Adrenal gland (tissue), 9 donors: ENCODE measurements at regions not wholly inside any gene's neighbourhood (a gene's known extent, or its start where the extent isn't known, plus 50 kb on each side); places are given as distances from the start of the nearest gene placed in this dataset.
A peak's percentile ranks its signal among the peaks of the same experiment; 100 is the strongest.

Experiments used
- DNase-seq, 7 donors: peaks; one replicate each; pipeline ENCODE4 v3.0.0-alpha.2; 2019 to 2020
- H3K27ac ChIP-seq, 5 donors: fragments of 200-600 bp; sonication (generic) in 4 of 5; 1 replicate in 3 of 5; 2 replicates in 2 of 5; pipeline versions ENCODE4 v1.5.1 to v1.8.0; 2016 to 2020; ENCODE audit warnings: mild to moderate bottlenecking in 1 of 5
- H3K27me3 ChIP-seq: fragments of 200-600 bp; 2 replicates; pipeline ENCODE4 v1.8.0; 2021
- H3K36me3 ChIP-seq, 2 donors: fragments of 200-600 bp; replicated peaks in 1 of 2; 1 replicate in 1 of 2; 2 replicates in 1 of 2; pipeline versions ENCODE4 v1.5.1 to v1.8.0; 2018 to 2022
- H3K4me1 ChIP-seq, 2 donors: fragments of 200-600 bp; replicated peaks in 1 of 2; 1 replicate in 1 of 2; 2 replicates in 1 of 2; pipeline versions ENCODE4 v1.5.1 to v1.8.0; 2018 to 2021
- H3K4me3 ChIP-seq, 4 donors: fragments of 200-600 bp; sonication (generic) in 3 of 4; one replicate each; pipeline ENCODE4 v1.5.1; 2016 to 2018
- H3K9me3 ChIP-seq, 3 donors: fragments of 200-600 bp; sonication (generic) in 1 of 3; replicated peaks in 1 of 3; 1 replicate in 2 of 3; 2 replicates in 1 of 3; pipeline versions ENCODE4 v1.5.1 to v1.8.0; 2016 to 2021
- CTCF ChIP-seq, 6 experiments: fragments of 450-650 bp in 4 of 6; fragments of 200-600 bp in 2 of 6; sonication (generic) in 1 of 6; IDR thresholded peaks; 1 replicate in 5 of 6; 2 replicates in 1 of 6; pipeline versions ENCODE4 v1.5.1 to v1.8.0; 2016 to 2021; ENCODE audit warnings: antibody characterized with exemption in 6 of 6, mild to moderate bottlenecking in 2 of 6, moderate library complexity in 1 of 6
- POLR2A ChIP-seq, 2 donors: fragments of 450-650 bp; IDR thresholded peaks; one replicate each; pipeline ENCODE4 v1.6.1; 2017; ENCODE audit warnings: antibody characterized with exemption in 2 of 2, mild to moderate bottlenecking in 2 of 2, moderate library complexity in 1 of 2
- WGBS, 4 donors: extraction: QIAGEN DNeasy Blood & Tissue Kit in 2 of 4; methylation state at CpG; one replicate each; pipeline versions ENCODE4 v1.1.5 to v1.1.7; 2013 to 2017; 5-methylcytosine and 5-hydroxymethylcytosine counted together
- intact Hi-C, 2 donors: fragments of 100-400 bp; cut with DNase I; formaldehyde crosslinking; loops; one replicate each; pipeline versions ENCODE4 v1.14.1 to v1.15.0; 2022 to 2023
- donor health status: healthy with polysubstance abuse.
- donor health status: Bipolar disorder and iron deficiency.
- donor health status: DM: yes; HTN: yes; CAD: no.
- donor health status: DM: no; HTN: no; CAD: no.
- donor health status: DM: no; HTN: no; CAD: no.

DNA sequence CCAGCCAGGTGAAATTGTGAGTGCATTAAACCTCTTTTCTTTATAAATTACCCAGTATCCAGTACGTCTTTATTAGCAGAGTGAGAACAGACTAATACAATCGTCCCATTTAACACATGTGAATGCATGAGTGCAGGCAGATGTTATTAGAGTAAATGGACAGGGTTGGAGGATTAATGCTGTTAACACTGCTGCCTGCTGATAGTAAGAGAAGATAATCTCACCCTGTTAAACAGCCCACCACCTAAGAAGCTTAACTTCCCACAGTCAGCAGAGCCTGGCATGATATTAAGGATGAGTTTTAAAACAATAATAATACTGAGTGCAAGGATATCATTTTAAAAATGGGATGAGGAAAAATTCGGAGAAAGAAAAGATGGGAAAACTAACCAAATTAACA lies 181.4 kb upstream of the LHX8 start:
- intact Hi-C loops, result no loop called here
- no peak for DNase-seq
- H3K4me1 ChIP-seq, result no peaks in the 10 kb centered on the region
- H3K27me3 ChIP-seq, result no peaks in the 10 kb centered on the region
- H3K36me3 ChIP-seq, result no peaks in the 10 kb centered on the region
- H3K27ac ChIP-seq, result no peak overlapping the region
- 40 to 65% (median 53%) methylated on average over 3 of the region's 3 CpGs for WGBS, 4 donors
- TF ChIP-seq POLR2A (IDR thresholded peaks at IDR 0.05) (no peak), CTCF (IDR thresholded peaks at IDR 0.05) (no peak)
- H3K9me3 ChIP-seq, result no peaks in the 10 kb centered on the region
- H3K4me3 ChIP-seq, result no peak overlapping the region

GRCh38 chr1:74953622-74954021 lies 180.6 kb upstream of the LHX8 start:
- WGBS, 4 donors, result 53 to 72% (median 62%) methylated on average over 3 of the region's 3 CpGs
- no peak for DNase-seq

DNA sequence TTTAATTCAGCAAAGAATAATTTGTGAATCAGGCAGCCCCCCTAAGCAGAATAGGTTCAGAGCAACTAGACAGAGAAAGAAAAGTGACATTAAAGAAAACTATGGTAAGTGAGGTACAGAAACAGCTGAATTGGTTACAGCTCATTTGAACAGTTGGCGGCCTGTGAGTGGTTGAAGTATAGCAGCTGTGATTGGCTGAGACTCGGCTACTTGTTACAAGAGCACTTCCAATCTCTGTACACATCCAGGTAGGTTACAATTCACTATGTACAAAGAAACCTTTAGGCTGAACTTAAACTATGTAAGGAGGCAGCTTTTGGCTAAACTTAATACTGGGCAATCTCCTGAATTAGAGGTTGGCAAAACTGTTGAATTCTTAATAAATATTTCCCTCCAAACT lies 171.1 kb upstream of the LHX8 start:
- TF ChIP-seq CTCF (IDR thresholded peaks at IDR 0.05) (no peak), POLR2A (IDR thresholded peaks at IDR 0.05) (no peak)
- WGBS, 4 donors, result 83 to 97% (median 87%) methylated on average over 2 of the region's 2 CpGs
- H3K27ac ChIP-seq, result no peak overlapping the region
- no peak for DNase-seq
- no peaks in the 10 kb centered on the region for H3K4me1 ChIP-seq
- intact Hi-C loops, result no loop called here
- no peaks in the 10 kb centered on the region for H3K9me3 ChIP-seq
- no peaks in the 10 kb centered on the region for H3K36me3 ChIP-seq
- H3K27me3 ChIP-seq, result no peaks in the 10 kb centered on the region
- no peak overlapping the region for H3K4me3 ChIP-seq

More at GRCh38 chr1:74953622-74954021, 180.6 kb upstream of the LHX8 start:
- TF ChIP-seq CTCF (IDR thresholded peaks at IDR 0.05), result no peak
- no peak for TF ChIP-seq POLR2A (IDR thresholded peaks at IDR 0.05)
- Histone ChIP-seq H3K27ac (no peak overlapping the region), H3K27me3 (no peaks in the 10 kb centered on the region), H3K4me1 (no peaks in the 10 kb centered on the region), H3K4me3 (no peak overlapping the region), H3K9me3 (no peaks in the 10 kb centered on the region), H3K36me3 (no peaks in the 10 kb centered on the region)
- intact Hi-C loops, result no loop called here

DNA sequence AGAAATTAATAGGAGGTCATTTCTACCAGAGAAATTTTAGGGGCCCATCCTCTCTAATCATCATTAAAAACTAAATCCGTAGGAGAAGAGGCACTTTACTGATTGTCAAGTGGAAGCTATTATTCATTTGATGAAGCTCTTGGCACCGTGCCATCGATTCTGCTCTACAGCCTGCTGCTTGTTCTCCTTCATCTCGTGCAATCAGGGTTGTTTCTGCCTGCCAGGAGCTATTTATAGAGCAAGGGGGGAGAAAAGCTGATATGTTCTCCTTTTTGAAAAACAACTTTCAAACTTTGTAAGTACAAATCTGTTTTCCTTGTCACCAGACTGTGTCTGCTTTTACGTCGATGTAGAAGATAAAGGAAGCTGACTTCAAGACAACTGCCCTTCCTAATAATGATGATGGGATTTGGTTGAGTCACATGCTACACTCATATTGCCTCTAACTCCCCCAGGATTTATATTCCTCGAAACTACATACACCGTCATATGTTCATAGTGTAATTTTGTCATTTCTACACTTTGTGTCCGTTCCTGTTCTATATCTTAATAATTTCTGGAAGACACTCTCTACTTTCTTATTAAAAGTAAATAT lies 169.6 kb upstream of the LHX8 start:
- whole genome bisulfite sequencing, 4 donors, result 9 to 12% (median 11%) methylated on average over 9 of the region's 9 CpGs
- H3K9me3 ChIP-seq, result no peaks in the 10 kb centered on the region
- H3K36me3 ChIP-seq, result no peaks in the 10 kb centered on the region
- no peak for TF ChIP-seq POLR2A (IDR thresholded peaks at IDR 0.05)
- H3K27me3 ChIP-seq, result no peaks in the 10 kb centered on the region
- intact Hi-C loops, result no loop called here
- DNase-seq, result peak in 5 of 7 donors; percentile 33 to 67 (median 48)
- H3K4me1 ChIP-seq, result no peaks in the 10 kb centered on the region
- no peak overlapping the region for H3K27ac ChIP-seq
- H3K4me3 ChIP-seq, result no peak overlapping the region

DNA sequence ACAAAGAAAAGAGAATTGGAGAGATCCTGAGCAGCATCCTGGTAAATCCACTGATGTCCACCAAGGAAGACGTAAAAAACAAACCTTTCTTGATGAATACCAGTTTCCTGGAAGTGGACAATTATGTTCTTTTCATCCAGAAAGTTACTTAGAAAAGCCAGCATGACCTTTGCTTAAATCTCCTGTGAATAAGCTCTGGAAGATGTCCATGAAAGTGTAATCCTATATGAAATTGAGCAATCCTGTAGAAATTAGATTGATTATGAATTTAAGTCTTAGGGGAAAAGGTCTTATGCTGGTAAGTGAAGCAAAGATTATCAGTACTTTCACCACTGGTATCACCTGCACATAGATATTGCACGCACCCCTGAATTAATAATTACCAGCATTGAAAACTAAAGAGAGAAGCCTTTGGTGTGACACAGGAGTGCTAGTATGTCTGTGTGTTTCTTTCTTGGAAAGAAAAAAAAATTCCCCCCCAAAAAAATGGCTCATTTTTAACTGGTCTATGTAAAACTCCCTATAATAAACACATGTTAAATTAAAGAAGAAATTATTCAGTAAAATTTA lies 164.5 kb upstream of the LHX8 start:
- Histone ChIP-seq H3K36me3 (no peaks in the 10 kb centered on the region), H3K9me3 (no peaks in the 10 kb centered on the region), H3K4me1 (no peaks in the 10 kb centered on the region), H3K4me3 (no peak overlapping the region), H3K27me3 (no peaks in the 10 kb centered on the region), H3K27ac (no peak overlapping the region)
- 64 to 76% (median 74%) methylated on average over 2 of the region's 2 CpGs for WGBS, 4 donors
- DNase-seq, result no peak
- intact Hi-C loops, result no loop called here
- TF ChIP-seq CTCF (IDR thresholded peaks at IDR 0.05) (no peak), POLR2A (IDR thresholded peaks at IDR 0.05) (no peak)
